SU-DHL-6 (cell line): ENCODE measurements at regions not wholly inside any gene's neighbourhood (a gene's known extent, or its start where the extent isn't known, plus 50 kb on each side); places are given as distances from the start of the nearest gene placed in this dataset.

Source experiments
- H2AFZ ChIP-seq: fragments of 200-600 bp; sonication (generic); 2 replicates; pipeline ENCODE4 v1.6.1; 2014; ENCODE audit warnings: low read depth, mild to moderate bottlenecking, moderate library complexity, mixed read lengths, antibody characterized with exemption, low read length; ENCODE audit not compliant: severe bottlenecking
- H3F3A ChIP-seq: fragments of 200-600 bp; shearing (Covaris generic); 2 replicates; pipeline ENCODE4 v1.6.0; 2016; ENCODE audit warnings: antibody characterized with exemption, mild to moderate bottlenecking; ENCODE audit not compliant: insufficient read depth
- H3K27ac ChIP-seq: fragments of 200-600 bp; sonication (generic); 2 replicates; pipeline ENCODE4 v1.5.1; 2016; ENCODE audit warnings: low read depth, mild to moderate bottlenecking, low read length, moderate library complexity, mixed read lengths
- H3K27me3 ChIP-seq: fragments of 200-600 bp; sonication (generic), shearing (Covaris generic); 2 replicates; pipeline ENCODE4 v1.6.0; 2014; ENCODE audit warnings: mild to moderate bottlenecking, low read length
- H3K36me3 ChIP-seq: fragments of 200-600 bp; sonication (generic); 2 replicates; pipeline ENCODE4 v1.6.1; 2014; ENCODE audit warnings: mild to moderate bottlenecking, low read length, mixed read lengths
- H3K4me2 ChIP-seq: fragments of 300-600, 200-600 bp; shearing (Covaris generic), sonication (generic); 2 replicates; pipeline ENCODE4 v1.6.0; 2014; ENCODE audit warnings: low read length, low read depth, mild to moderate bottlenecking; ENCODE audit not compliant: poor library complexity, severe bottlenecking
- H3K4me3 ChIP-seq: fragments of 200-600 bp; sonication (generic); 2 replicates; pipeline ENCODE4 v1.5.1; 2014; ENCODE audit warnings: antibody characterized with exemption, low read length, mild to moderate bottlenecking, mixed read lengths; ENCODE audit not compliant: insufficient read depth, poor library complexity, severe bottlenecking
- H3K79me2 ChIP-seq: fragments of 200-600 bp; sonication (generic); 2 replicates; pipeline ENCODE4 v1.6.1; 2014; ENCODE audit warnings: mild to moderate bottlenecking, low read length, moderate library complexity; ENCODE audit not compliant: insufficient read depth
- H3K9ac ChIP-seq: fragments of 200-600 bp; sonication (generic); 2 replicates; pipeline ENCODE4 v1.7.0; 2014; ENCODE audit warnings: mild to moderate bottlenecking, low read length
- H3K9me2 ChIP-seq: fragments of 200-600 bp; sonication (generic); replicated peaks from 2 replicates; pipeline ENCODE4 v1.6.1; 2014; ENCODE audit warnings: low read length; ENCODE audit not compliant: insufficient read depth
- H3K9me3 ChIP-seq: fragments of 200-600 bp; sonication (generic); 2 replicates; pipeline ENCODE4 v1.6.1; 2014; ENCODE audit warnings: low read length, mixed read lengths; ENCODE audit not compliant: insufficient read depth
- H4K20me1 ChIP-seq: fragments of 200-600 bp; sonication (generic); 2 replicates; pipeline ENCODE4 v1.6.1; 2014; ENCODE audit warnings: low read depth, mild to moderate bottlenecking, antibody characterized with exemption, low read length, moderate library complexity, mixed read lengths
- EZH2phosphoT487 ChIP-seq: fragments of 200-600 bp; sonication (generic), shearing (Covaris generic); conservative IDR thresholded peaks from 2 replicates; pipeline ENCODE4 v1.6.1; 2018; ENCODE audit warnings: mild to moderate bottlenecking, antibody characterized with exemption, low read length, moderate library complexity, mixed read lengths
- TF ChIP-seq, protein P1 (sequence below): fragments of 200-600 bp; sonication (generic); IDR thresholded peaks from one replicate; pipeline ENCODE4 v1.5.1; 2017; ENCODE audit warnings: antibody characterized with exemption, mild to moderate bottlenecking, low read length, moderate library complexity; ENCODE audit not compliant: insufficient read depth, poor library complexity, severe bottlenecking

DNA sequence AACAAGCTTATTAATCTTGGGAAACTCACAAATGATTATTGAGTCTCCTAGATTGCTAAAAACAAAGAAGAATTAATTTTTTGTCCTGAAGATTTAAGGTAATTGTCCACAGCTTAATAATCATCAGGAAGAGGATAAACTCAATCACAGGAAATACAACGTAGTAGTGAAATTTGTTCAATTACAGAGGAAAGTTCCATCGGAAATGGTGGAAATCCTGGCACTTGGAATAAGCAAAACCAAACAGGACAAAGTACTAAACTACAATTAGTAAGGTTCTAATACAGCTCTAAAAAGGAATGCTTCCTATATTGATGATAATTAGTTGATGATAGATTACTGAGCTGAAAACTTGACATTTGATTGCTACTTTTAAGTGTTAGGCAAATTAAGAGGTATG lies 485.4 kb downstream of the USP25 start:
- Histone ChIP-seq H3K36me3 (no peaks in the 10 kb centered on the region), H3K27ac (no peak overlapping the region), H4K20me1 (no peaks in the 10 kb centered on the region), H3K9ac (no peak overlapping the region), H3K79me2 (no peaks in the 10 kb centered on the region), H3K9me2 (no peaks in the 10 kb centered on the region), H3F3A (no peaks in the 10 kb centered on the region), H3K4me2 (no peak overlapping the region), H3K27me3 (no peaks in the 10 kb centered on the region), H3K9me3 (no peaks in the 10 kb centered on the region), H3K4me3 (no peak overlapping the region), H2AFZ (no peak overlapping the region)
- TF ChIP-seq, protein P1, sequence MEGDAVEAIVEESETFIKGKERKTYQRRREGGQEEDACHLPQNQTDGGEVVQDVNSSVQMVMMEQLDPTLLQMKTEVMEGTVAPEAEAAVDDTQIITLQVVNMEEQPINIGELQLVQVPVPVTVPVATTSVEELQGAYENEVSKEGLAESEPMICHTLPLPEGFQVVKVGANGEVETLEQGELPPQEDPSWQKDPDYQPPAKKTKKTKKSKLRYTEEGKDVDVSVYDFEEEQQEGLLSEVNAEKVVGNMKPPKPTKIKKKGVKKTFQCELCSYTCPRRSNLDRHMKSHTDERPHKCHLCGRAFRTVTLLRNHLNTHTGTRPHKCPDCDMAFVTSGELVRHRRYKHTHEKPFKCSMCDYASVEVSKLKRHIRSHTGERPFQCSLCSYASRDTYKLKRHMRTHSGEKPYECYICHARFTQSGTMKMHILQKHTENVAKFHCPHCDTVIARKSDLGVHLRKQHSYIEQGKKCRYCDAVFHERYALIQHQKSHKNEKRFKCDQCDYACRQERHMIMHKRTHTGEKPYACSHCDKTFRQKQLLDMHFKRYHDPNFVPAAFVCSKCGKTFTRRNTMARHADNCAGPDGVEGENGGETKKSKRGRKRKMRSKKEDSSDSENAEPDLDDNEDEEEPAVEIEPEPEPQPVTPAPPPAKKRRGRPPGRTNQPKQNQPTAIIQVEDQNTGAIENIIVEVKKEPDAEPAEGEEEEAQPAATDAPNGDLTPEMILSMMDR: no peak
- no peak for TF ChIP-seq EZH2phosphoT487

GRCh38 chr21:16215663-16216183 lies 485.9 kb downstream of the USP25 start:
- H3K36me3 ChIP-seq: no peaks in the 10 kb centered on the region
- H3F3A ChIP-seq: no peaks in the 10 kb centered on the region
- H3K4me3 ChIP-seq: no peak overlapping the region
- TF ChIP-seq EZH2phosphoT487: no peak
- TF ChIP-seq, protein P1: no peak
- no peaks in the 10 kb centered on the region for H3K9me2 ChIP-seq
- no peak overlapping the region for H3K9ac ChIP-seq
- no peak overlapping the region for H3K27ac ChIP-seq
- no peaks in the 10 kb centered on the region for H3K9me3 ChIP-seq
- no peaks in the 10 kb centered on the region for H3K27me3 ChIP-seq
- no peaks in the 10 kb centered on the region for H3K79me2 ChIP-seq
- no peak overlapping the region for H2AFZ ChIP-seq
- H4K20me1 ChIP-seq: no peaks in the 10 kb centered on the region
- no peak overlapping the region for H3K4me2 ChIP-seq

- H4K20me1 ChIP-seq: no peaks in the 10 kb centered on the region
- no peaks in the 10 kb centered on the region for H3K36me3 ChIP-seq
- H3K9ac ChIP-seq: no peak overlapping the region
- H3K27me3 ChIP-seq: no peaks in the 10 kb centered on the region
- H2AFZ ChIP-seq: no peak overlapping the region
- H3K4me2 ChIP-seq: no peak overlapping the region
- TF ChIP-seq, protein P1: no peak
- TF ChIP-seq EZH2phosphoT487: no peak
- no peak overlapping the region for H3K4me3 ChIP-seq
- H3K9me3 ChIP-seq: no peaks in the 10 kb centered on the region
- no peaks in the 10 kb centered on the region for H3K9me2 ChIP-seq
- no peaks in the 10 kb centered on the region for H3F3A ChIP-seq
- no peak overlapping the region for H3K27ac ChIP-seq
- H3K79me2 ChIP-seq: no peaks in the 10 kb centered on the region
These were observed 486.6 kb downstream of the USP25 start for GRCh38 chr21:16216288-16216962.
